ENCODE measurements at regions not wholly inside any gene's neighbourhood (a gene's known extent, or its start where the extent isn't known, plus 50 kb on each side); places are given as distances from the start of the nearest gene placed in this dataset.

DNA sequence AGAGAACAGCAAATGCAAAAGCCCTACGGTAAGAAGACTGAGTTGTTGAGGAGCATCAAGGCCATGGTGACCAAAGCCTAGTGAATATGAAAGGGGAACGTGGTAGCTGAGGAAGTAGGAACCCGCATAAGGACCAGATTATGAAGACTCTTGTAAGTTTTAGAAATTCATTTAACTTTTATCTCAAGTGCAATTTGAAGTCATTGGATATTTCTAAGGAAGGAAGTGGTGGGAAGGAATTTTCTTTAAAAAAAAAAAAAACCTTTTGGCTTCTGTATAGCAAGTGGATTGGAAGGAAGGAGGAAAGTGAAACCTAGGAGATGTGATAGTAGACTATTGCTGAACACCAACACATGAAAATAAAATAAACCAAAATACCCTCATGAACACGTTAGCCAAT lies 119.0 kb downstream of the TNFSF18 start:
- FAIRE-seq: no peak
- H3K4me3 ChIP-seq (ENCODE audit: extremely low read depth in 1 of 4, insufficient read depth in 2 of 4, low read depth in 3 of 4, low read length in 4 of 4): no peak overlapping the region
- TF ChIP-seq SIN3A (conservative IDR thresholded peaks at IDR 0.05 in 1 of 2, IDR thresholded peaks at IDR 0.05 in 1 of 2; ENCODE audit: low read depth in 1 of 2, low read length in 2 of 2) (no peak), RAD21 (IDR thresholded peaks at IDR 0.05 in 1 of 2, conservative IDR thresholded peaks at IDR 0.05 in 1 of 2; ENCODE audit: low read depth in 2 of 2, low read length in 2 of 2) (no peak), KDM5A (IDR thresholded peaks at IDR 0.05; ENCODE audit: low read length) (no peak), GABPA (IDR thresholded peaks at IDR 0.05; ENCODE audit: borderline replicate concordance, insufficient read depth, low read length) (no peak), TAF1 (IDR thresholded peaks at IDR 0.05; ENCODE audit: low read depth, low read length) (no peak), FOSL1 (IDR thresholded peaks at IDR 0.05; ENCODE audit: insufficient read depth, low read depth, low read length) (no peak), SP4 (IDR thresholded peaks at IDR 0.05; ENCODE audit: low read length) (no peak), NRF1 (IDR thresholded peaks at IDR 0.05; ENCODE audit: low read depth, low read length) (no peak), SUZ12 (IDR thresholded peaks at IDR 0.05; ENCODE audit: low read length) (no peak), TEAD4 (IDR thresholded peaks at IDR 0.05; ENCODE audit: low read depth, low read length) (no peak), EGR1 (IDR thresholded peaks at IDR 0.05; ENCODE audit: borderline replicate concordance, low read depth, low read length) (no peak), TBP (IDR thresholded peaks at IDR 0.05; ENCODE audit: low read depth, low read length) (no peak), JUN (IDR thresholded peaks at IDR 0.05; ENCODE audit: low read depth, low read length) (no peak), CHD1 (IDR thresholded peaks at IDR 0.05; ENCODE audit: low read depth, low read length) (no peak)
- TF ChIP-seq, protein P1, sequence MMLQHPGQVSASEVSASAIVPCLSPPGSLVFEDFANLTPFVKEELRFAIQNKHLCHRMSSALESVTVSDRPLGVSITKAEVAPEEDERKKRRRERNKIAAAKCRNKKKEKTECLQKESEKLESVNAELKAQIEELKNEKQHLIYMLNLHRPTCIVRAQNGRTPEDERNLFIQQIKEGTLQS (IDR thresholded peaks at IDR 0.05; ENCODE audit: insufficient read depth, low read depth, low read length): no peak

More for the DNA sequence above, 119.0 kb downstream of the TNFSF18 start:
- Histone ChIP-seq H4K5ac (ENCODE audit: insufficient read length, low read depth, low read length) (no peak overlapping the region), H3K23ac (ENCODE audit: insufficient read length) (no peak overlapping the region), H3K4me1 (replicated peaks in 1 of 4; ENCODE audit: control insufficient read depth in 3 of 4, insufficient read depth in 4 of 4, low read length in 3 of 4) (no peaks in the 10 kb centered on the region), H4K20me1 (replicated peaks in 1 of 2; ENCODE audit: control insufficient read depth in 1 of 2, insufficient read depth in 2 of 2, low read length in 2 of 2) (no peaks in the 10 kb centered on the region), H2BK120ac (replicated peaks; ENCODE audit: low read depth, low read length) (no peak overlapping the region), H3K9ac (replicated peaks in 1 of 4; ENCODE audit: extremely low read depth in 1 of 4, low read depth in 3 of 4, low read length in 3 of 4) (no peak overlapping the region), H3K36me3 (ENCODE audit: control insufficient read depth in 2 of 4, insufficient read depth in 4 of 4, low read length in 3 of 4) (no peaks in the 10 kb centered on the region), H3K23me2 (ENCODE audit: low read depth, low read length) (no peaks in the 10 kb centered on the region), H3K9me3 (ENCODE audit: insufficient read depth in 2 of 2, low read depth in 1 of 2, low read length in 1 of 2) (no peaks in the 10 kb centered on the region), H3K79me1 (ENCODE audit: low read depth, low read length) (no peaks in the 10 kb centered on the region), H2BK20ac (ENCODE audit: low read length) (no peak overlapping the region), H2BK5ac (ENCODE audit: low read depth, low read length) (no peak overlapping the region), H3K14ac (ENCODE audit: insufficient read length) (no peak overlapping the region), H2AFZ (ENCODE audit: low read length) (no peak overlapping the region), H3K4me2 (ENCODE audit: insufficient read depth in 1 of 2, low read depth in 2 of 2, low read length in 2 of 2) (no peak overlapping the region), H3K4ac (replicated peaks; ENCODE audit: insufficient read length, low read depth, low read length) (no peak overlapping the region), H3K18ac (ENCODE audit: extremely low read depth, low read length) (no peak overlapping the region), H4K91ac (replicated peaks; ENCODE audit: insufficient read length, low read length) (no peak overlapping the region), H2BK15ac (ENCODE audit: low read length) (no peak overlapping the region), H2AK5ac (ENCODE audit: low read depth, low read length) (no peak overlapping the region), H3K27me3 (replicated peaks in 1 of 4; ENCODE audit: control insufficient read depth in 3 of 4, extremely low read depth in 1 of 4, insufficient read depth in 3 of 4, low read length in 3 of 4) (no peaks in the 10 kb centered on the region), H4K8ac (ENCODE audit: extremely low read depth, insufficient read depth, low read length) (no peak overlapping the region), H3K27ac (ENCODE audit: low read depth, low read length) (no peak overlapping the region), H3K79me2 (ENCODE audit: control insufficient read depth in 1 of 2, insufficient read depth in 2 of 2, low read length in 2 of 2) (no peaks in the 10 kb centered on the region), H3K56ac (replicated peaks; ENCODE audit: insufficient read length, low read depth, low read length) (no peak overlapping the region), H2BK12ac (ENCODE audit: low read depth, low read length) (no peak overlapping the region)
- POLR2A ChIA-PET (ENCODE audit: partially characterized antibody): no interaction called here
- CTCF ChIA-PET (ENCODE audit: partially characterized antibody): interaction anchor here (0.6 kb wide), 1 partner anchor 15 kb away, joined by 3 read pairs; no protein-coding TSS in a partner anchor
- 86% methylated on average over 4 of the region's 4 CpGs; no CpG with 5 or more reads in 1 of the 2 experiments for WGBS, 2 experiments (ENCODE audit: extremely low coverage in 1 of 2, insufficient coverage in 1 of 2, insufficient read length in 1 of 2, insufficient replicate concordance in 2 of 2, low coverage in 1 of 2, low lambda C conversion rate in 2 of 2, missing lambda C conversion rate in 1 of 2)
- DNase-seq (ENCODE audit: low read depth in 1 of 2, low spot score in 2 of 2): no peak

Data from H1 (cell line).